ENCODE measurements at regions not wholly inside any gene's neighbourhood (a gene's known extent, or its start where the extent isn't known, plus 50 kb on each side); places are given as distances from the start of the nearest gene placed in this dataset.
A peak's percentile ranks its signal among the peaks of the same experiment; 100 is the strongest.

DNA sequence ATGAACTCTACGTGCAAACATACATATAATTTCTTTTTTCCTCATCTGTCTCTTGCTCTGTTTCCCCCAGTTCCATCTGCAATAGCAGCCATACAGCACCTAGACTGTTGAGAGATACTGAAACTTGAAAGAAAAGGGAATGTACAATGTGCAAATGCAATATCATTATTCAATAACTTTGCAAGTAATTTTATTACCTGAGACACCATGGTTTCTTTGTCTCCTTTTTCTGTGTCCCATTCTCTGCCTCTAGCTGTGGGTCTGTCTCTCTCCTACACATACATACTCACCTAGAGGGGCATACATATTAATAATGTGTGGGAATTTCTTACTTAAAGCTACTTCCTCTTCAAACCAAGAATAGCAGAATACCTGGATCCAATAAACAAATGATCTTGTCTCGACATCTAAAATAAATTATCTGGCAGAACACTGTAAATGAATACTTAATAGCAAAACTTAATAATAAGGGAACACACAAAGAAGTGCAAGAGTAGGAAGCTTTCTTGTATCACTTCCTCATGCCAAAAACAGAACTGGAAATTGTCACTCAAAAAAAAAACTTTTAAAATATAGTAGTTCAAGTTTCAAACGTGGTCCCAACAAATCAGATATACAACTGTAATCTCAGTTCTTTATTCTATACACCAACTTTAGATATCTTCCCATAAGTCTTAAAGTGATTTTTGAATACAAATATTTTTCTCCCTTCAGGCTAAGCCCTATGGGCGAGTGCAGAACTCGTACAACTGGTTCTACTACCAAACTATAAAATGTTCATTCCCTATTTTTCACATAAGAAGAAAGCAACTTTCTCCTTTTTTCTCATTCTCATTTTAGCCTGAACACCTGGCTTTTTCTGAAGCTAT, 194.6 kb downstream of the NRIP1 start:
- DNase-seq (ENCODE audit: low read depth, low spot score), result no peak

DNA sequence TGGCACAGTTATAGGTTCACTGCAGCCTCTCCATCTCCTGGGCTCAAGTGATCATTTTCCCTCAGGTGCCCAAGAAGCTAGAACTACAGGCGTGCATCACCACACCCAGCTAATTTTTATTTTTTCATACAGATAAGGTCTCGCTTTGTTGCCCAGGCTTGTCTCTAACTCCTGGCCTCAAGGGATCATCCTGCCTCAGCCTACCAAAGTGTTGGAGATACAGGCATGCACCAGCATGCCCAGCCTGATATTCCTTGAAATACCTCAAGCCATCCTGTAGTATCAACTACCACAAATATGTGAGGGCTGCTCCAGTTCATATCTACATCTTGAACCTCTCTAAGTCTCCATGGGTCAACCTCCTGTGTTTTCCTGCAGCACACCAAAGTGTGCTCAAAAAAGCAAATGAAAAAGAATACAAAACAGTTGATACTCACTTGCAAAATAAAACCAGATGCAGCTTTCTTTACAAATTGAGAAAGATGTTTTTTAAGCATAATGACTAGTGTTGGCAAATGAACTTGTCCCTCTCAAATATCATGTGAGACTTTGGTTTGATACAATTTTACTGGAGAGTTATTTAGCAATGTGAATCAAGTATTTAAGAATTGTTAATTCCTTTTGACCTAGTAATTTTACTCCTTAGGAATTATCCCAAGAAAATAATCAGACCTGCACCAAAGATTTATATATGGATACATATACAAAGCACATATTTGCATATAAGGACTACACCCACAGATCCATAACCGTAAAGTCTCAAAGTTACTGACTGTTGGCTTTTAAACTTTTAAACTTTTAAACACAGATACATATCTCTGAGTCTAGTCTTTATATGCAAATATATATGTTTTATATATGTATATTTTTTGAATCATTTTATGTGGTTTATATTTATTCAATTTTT, 197.7 kb downstream of the NRIP1 start:
- DNase-seq (ENCODE audit: low read depth, low spot score), result no peak

DNA sequence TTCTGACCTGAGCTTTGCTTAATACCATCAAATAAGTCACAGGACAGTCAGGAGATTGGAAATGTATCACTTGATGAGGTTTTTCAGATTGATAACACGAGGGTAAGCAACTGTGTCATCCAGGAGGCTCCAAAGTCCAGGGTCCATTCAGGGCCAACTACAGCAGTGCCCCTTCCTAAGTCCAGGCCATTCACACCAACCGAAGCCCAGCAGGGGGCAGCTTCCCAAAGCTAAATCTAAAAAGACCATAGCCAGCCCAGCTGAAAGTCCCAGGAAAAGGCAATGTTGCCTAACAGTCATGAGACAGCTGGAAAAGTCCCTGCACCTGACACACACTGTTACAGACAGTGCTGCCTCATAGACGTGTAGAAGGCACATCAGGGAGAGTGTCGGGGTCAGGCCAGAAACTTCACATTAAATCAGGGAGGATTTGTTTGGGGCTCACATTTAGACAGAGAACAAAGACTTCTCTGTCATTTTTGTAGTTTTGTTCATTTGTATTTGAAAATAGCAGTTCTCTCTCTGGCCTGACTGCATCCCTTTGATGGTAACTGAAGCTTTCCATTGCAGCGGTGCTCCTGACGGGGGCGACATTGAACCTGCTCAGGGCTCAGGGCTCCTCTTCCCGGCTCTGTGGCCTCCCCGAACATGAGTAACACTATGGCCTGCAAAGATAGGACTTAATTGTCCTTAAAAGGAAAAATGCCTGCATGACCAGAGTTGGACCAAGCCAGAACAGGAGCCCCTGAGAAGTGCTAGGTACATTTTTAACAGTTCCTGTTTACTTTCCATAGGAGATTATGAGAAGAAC, 200.4 kb downstream of the NRIP1 start:
- peak; percentile 20 for DNase-seq (ENCODE audit: low read depth, low spot score)

- no peak for DNase-seq (ENCODE audit: low read depth, low spot score)
These were observed 201.0 kb downstream of the NRIP1 start for GRCh38 chr21:14863745-14864210.

DNA sequence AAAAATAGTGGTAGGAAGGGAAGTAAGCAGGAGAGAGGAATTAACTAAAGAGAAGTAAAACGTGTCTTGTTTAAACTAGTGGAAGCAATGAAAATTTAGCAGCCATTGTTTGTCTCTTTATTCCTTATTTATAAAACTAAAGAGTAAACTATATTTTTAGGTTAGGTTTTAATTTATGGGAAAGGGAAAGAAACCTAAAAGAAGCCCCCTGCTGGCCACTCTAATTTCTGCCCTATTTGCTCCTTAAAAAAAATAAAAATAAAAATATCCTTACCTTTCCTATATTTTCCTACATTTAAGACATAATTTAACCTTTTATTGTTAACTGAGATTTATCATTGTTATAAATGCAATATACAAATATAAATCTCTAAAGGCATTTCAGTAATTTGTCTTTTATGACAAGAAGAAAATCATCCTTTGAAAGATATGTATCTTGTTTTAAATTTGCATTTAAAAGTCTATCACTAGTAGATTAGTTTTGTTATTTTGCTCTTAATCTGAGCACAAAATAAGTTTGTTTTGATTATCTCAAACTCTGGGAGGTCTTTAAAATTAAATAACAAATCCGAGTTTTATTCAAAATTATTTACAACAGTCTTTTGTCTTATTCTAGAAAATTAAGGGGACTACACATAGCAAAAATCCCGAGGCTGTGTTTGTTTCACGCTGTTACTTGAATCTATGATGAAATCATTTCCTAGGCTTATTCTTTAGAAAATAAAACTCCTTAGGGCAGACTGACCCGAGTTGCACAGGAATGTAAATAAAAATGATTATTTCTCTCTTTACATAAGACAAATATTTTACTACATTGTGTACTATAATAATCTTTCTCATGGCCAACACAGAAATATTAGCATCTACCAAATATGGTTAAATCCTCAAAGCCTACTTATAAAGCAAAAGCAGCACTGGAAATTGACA, 201.7 kb downstream of the NRIP1 start:
- no peak for DNase-seq (ENCODE audit: low read depth, low spot score)

DNA sequence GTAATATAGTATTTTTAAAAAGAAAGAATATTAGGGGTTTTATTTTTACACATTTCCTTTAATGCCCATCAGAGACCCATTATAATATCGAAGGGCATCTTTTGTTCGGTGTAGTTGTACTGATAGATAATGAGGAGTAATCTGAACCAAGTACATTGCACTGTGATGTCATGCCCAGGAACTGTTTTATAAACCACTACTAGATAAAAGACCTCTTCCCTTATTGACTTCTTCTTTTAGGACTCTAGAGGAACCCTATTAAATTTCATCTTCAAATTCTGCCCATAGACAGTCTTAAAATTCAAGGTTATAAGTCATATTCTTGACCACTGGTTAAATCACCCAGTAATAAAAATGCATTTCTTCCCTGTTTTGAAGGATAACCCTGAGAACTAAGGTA, 206.5 kb downstream of the NRIP1 start:
- DNase-seq (ENCODE audit: low read depth, low spot score), result no peak

DNA sequence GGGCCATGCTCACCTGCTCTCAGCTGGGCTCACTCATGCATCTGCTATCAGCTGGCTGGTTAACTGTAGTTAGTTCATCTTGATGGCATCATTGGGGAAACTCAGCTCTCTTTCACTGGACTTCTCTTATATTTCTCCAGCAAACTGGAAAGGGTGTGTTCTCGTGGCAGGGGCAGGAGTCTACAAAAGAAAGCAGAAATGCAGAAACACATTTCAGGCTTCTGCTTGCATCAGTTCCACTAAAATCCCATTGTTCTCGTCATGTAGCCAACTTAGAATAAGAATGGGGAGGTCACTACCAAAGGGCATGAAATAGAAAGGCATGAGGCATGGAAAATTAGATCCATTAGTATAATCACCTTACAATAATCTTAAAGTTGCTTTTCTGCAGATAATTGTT, 207.3 kb downstream of the NRIP1 start:
- no peak for DNase-seq (ENCODE audit: low read depth, low spot score)

DNA sequence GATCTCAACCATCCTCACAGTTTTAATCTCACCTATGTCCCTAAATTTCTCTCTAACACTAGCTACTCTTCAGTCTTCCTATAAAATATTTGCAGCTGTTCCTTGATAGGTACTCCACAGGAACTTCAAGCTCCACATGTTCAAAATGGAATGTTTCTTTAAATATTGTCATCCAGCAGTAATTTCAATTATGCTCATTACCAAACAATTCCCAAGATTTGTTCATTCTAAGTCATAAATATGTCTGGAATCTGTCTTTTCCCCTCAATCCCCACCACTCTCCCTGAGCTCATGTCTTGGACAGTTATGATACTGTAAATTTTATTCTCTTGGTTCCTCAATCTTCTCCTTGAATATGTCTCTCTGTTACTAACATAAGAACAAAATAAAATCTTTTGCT, 214.4 kb downstream of the NRIP1 start:
- no peak for DNase-seq (ENCODE audit: low read depth, low spot score)

GRCh38 chr21:14846621-14847020, 218.2 kb downstream of the NRIP1 start:
- DNase-seq (ENCODE audit: low read depth, low spot score), result no peak

GRCh38 chr21:14844001-14844400, 220.8 kb downstream of the NRIP1 start:
- no peak for DNase-seq (ENCODE audit: low read depth, low spot score)

GRCh38 chr21:14842601-14843000, 222.2 kb downstream of the NRIP1 start:
- no peak for DNase-seq (ENCODE audit: low read depth, low spot score)

- no peak for DNase-seq (ENCODE audit: low read depth, low spot score)
These were observed 223.0 kb downstream of the NRIP1 start for GRCh38 chr21:14841511-14842472.

DNA sequence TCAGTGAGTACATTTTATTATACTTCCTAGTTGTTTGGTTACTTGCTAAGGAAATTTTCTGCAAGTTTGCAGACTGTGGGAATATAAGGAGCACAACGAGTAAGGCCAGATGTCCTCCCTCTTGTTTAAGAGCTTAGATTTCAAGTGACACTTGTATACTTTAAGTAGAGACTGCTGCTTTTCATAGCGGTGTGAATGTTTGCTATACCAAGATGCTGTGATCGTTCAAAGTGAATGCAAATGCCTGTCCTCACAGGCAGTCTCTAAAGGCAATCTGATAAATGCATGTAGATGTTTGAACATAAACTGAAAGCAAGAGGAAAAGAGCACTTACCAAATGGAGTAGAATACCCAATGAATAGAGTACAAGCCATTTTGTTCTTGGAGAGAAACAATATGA, 226.4 kb downstream of the NRIP1 start:
- no peak for DNase-seq (ENCODE audit: low read depth, low spot score)

DNA sequence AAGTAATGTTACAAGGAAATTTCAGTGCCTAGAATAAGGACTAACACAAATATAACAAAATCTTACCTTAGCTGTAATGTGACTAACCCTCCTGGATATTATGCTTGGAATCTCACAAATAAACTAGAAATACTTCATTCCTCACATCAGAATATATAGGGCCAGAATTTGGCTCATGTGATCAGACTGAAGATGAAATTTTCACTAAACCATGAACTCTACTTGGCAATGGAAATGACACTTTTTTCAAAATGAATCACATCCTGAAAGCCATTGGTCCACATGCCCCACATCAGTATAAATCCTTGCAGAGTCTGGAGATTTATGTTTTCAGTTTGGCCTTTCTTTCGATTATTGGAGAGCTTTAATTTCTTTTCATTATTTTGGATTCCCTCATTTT, 227.8 kb downstream of the NRIP1 start:
- no peak for DNase-seq (ENCODE audit: low read depth, low spot score)

GRCh38 chr21:14833666-14834351, 231.0 kb downstream of the NRIP1 start:
- no peak for DNase-seq (ENCODE audit: low read depth, low spot score)

GRCh38 chr21:14833241-14833640, 231.6 kb downstream of the NRIP1 start:
- no peak for DNase-seq (ENCODE audit: low read depth, low spot score)

DNA sequence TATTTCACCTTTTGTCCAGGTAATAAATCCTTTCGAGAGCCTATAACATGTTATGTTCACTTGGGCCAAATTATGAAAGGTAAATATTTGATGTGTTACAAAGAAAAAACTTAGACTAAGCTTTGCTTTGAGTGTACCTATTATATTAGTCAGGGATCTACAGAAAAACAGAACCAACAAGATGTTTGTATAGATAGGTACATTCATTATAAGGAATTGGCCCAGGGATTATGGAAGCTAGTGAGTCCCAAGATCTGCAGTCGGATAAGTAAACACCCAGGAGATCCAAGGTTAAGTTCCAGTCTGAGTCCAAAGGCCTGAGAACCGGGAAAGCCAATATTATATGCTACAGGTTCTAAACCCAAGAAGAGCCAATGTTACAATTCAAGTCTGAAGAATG, 234.5 kb downstream of the NRIP1 start:
- no peak for DNase-seq (ENCODE audit: low read depth, low spot score)

DNA sequence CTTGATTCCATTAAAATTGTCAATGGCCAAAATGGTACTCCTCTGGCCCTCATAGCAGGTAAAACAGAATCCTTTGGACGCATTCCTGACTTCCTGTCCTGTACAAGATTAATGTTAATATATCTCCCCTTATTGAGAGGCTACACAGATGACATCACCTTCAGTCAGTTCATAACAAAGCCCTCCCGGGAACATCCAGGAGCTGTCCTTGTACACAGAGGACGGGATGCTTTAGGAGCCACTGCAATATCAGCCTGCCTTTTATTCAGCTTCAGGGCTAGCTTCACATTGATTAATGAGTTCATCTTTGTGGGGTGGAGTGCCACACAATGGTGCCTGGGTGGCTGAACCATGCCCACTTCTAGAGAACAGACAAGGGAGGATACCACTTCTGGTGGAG, 235.1 kb downstream of the NRIP1 start:
- no peak for DNase-seq (ENCODE audit: low read depth, low spot score)

DNA sequence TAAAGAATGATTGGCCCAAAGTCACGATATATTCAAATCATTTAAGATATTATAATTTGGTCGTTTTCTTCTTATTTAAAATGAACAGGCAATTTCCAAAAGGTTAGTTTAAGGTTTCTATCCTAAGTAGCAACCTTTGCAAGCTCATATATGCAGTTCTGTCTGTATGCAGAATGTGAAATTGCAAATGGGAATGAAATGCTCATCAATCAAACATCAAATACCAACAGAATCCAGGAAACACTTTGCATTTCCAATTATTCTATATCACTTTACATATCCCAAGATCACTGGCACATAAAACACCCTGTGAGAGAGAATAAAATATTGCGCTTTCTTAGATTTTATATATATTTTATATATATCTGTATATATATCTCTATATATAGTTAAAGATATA, 237.3 kb downstream of the NRIP1 start:
- no peak for DNase-seq (ENCODE audit: low read depth, low spot score)
